ENCODE measurements at regions not wholly inside any gene's neighbourhood (a gene's known extent, or its start where the extent isn't known, plus 50 kb on each side); places are given as distances from the start of the nearest gene placed in this dataset.

GRCh38 chr11:17157761-17158160 is 50.0 kb downstream of the PIK3C2A start:
- TF ChIP-seq POLR2AphosphoS5 (IDR thresholded peaks at IDR 0.05; ENCODE audit: low read depth) (no peak), CTCF (conservative IDR thresholded peaks at IDR 0.05; ENCODE audit: low read depth in 2 of 2) (no peak), NANOG (IDR thresholded peaks at IDR 0.05; ENCODE audit: borderline replicate concordance) (no peak), EZH2 (IDR thresholded peaks at IDR 0.05; ENCODE audit: low read depth, unreplicated experiment) (no peak), CREB1 (CRISPR knock-in tag; IDR thresholded peaks at IDR 0.05; ENCODE audit: low read depth) (no peak), JUNB (IDR thresholded peaks at IDR 0.05; ENCODE audit: unreplicated experiment) (no peak), EZH2phosphoT487 (IDR thresholded peaks at IDR 0.05; ENCODE audit: unreplicated experiment) (no peak), ZNF114 (CRISPR knock-in tag; IDR thresholded peaks at IDR 0.05) (no peak), ETS1 (IDR thresholded peaks at IDR 0.05) (no peak), STAT1 (IDR thresholded peaks at IDR 0.05; ENCODE audit: unreplicated experiment) (no peak), ZNF331 (CRISPR knock-in tag; IDR thresholded peaks at IDR 0.05; ENCODE audit: low read depth) (no peak), ZNF462 (CRISPR knock-in tag; IDR thresholded peaks at IDR 0.05) (no peak)
- TF ChIP-seq, protein P1, sequence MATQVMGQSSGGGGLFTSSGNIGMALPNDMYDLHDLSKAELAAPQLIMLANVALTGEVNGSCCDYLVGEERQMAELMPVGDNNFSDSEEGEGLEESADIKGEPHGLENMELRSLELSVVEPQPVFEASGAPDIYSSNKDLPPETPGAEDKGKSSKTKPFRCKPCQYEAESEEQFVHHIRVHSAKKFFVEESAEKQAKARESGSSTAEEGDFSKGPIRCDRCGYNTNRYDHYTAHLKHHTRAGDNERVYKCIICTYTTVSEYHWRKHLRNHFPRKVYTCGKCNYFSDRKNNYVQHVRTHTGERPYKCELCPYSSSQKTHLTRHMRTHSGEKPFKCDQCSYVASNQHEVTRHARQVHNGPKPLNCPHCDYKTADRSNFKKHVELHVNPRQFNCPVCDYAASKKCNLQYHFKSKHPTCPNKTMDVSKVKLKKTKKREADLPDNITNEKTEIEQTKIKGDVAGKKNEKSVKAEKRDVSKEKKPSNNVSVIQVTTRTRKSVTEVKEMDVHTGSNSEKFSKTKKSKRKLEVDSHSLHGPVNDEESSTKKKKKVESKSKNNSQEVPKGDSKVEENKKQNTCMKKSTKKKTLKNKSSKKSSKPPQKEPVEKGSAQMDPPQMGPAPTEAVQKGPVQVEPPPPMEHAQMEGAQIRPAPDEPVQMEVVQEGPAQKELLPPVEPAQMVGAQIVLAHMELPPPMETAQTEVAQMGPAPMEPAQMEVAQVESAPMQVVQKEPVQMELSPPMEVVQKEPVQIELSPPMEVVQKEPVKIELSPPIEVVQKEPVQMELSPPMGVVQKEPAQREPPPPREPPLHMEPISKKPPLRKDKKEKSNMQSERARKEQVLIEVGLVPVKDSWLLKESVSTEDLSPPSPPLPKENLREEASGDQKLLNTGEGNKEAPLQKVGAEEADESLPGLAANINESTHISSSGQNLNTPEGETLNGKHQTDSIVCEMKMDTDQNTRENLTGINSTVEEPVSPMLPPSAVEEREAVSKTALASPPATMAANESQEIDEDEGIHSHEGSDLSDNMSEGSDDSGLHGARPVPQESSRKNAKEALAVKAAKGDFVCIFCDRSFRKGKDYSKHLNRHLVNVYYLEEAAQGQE (IDR thresholded peaks at IDR 0.05; ENCODE audit: unreplicated experiment) = no peak
